NCI-H146 treated with DMSO at 0.1 percent for 48 hours (cell line): ENCODE measurements at regions not wholly inside any gene's neighbourhood (a gene's known extent, or its start where the extent isn't known, plus 50 kb on each side); places are given as distances from the start of the nearest gene placed in this dataset.
"Not testable (repeated sequence)": the region's sequence is repeated elsewhere in the genome, so short reads cannot be mapped to it uniquely, and the experiment has no call there.

Experiments
- DNase-seq: peaks from one replicate; lab custom pipeline; 2025; ENCODE audit not compliant: unreplicated experiment; lab: John Stamatoyannopoulos, UW

DNA sequence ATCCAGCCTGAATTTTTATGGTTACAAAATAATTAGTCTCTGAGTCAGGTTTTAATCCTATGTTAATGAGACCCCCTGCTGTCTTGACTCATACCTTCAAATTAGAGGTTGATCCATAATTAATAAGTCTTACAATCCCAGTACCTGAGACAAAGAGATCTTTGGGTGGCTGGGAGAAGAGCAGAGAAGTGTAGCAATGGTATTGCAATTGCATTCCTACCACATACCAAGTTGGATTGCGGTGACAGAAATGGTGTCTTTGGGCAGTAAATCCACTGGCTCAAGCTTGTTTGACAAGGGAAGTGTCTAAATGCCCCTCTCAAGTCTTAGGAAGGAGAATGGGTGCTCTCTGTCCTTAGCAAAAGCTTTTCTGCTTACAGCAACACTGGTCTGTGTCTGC lies 150.4 kb downstream of the BTBD3 start:
- DNase-seq: no peak

DNA sequence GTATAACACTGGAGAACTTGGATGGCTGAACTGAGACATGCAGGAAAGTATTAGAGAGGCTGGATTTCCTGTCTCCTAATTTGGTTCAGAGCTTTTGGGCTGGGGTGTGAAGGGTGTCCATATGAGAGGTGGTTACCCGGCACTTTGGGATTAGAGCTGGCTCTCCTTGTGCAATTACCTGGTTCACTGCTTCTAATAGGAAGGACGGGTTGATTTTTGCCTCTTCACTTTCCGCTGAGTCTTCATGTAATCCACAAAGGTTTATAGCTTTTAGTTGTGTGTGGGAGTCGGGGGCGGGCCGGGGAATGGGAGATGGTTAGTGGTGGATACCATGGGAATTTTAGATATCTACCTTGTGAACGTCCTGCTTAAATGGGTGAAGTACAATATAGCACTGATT lies 151.5 kb downstream of the BTBD3 start:
- no peak for DNase-seq

DNA sequence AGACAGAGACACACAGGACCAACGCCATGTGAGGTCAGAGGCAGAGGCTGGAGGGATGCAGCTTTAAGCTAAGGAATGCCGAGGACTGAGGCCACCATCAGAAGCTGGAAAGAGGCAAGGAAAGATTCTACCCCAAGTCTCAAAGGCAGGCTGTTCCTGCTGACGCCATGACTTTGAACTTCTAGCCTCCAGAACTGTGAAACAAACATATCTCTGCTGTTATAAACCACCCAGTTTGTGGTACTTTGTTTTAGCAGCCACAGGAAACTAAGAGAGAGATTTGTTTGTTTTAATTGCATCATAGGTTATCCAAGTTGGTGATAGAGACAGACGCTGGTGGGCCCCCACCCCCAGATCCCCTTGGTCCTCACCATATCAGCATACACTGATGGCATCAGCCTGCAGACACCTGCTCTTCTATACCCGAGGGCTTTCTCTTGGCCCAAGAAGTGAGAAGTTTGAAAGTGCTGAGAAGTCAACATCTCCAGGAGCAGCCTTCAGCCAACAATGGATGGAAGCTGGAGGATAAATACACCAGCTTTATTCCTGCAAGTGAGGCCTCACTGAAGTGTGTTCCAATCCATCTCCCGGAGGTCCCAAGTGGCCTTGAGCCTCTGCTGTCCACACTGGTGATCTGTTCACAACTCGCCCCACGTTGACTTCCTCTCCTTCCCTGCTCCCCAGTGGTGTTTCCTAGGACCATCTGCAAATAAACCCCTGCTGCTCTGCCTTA lies 154.7 kb downstream of the BTBD3 start:
- DNase-seq: no peak

DNA sequence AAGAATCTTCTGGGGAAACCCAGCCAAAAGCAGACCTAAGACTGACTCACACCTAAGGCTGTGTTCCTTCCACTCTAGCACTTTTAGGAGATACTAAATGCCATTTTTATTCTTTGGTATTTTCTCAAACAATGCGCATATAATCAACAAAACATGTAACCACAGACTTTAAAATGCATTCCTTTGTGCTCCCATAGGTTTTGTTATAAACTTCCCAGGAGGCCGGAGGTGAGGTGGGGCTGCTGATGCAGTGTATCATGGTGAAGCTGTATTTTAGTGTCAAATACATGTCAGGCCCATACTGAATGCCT lies 155.2 kb downstream of the BTBD3 start:
- DNase-seq: no peak

DNA sequence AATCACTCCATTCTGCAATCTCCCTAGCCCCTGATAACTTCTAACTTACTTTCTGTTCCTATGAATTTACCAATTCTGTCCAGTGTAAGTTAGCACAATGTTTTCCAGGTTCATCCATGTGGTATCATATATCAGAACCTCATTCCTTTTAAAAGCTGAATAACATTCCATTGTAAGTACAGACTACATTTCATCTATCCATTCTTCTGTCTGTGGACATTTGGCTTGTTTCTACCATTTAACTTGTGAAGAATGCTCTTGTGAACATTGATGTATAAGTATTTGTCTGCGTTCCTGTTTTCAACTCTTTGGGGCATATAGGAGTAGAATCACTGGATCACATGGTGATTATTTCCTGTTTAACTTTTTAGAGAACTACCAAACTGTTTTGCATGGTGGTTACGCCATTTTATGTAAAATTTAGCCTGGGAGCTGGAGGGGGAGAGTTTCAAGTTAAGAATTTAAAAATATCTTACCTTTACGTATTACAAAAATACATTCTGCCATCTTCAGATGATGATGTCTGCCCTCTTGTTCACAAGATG lies 156.5 kb downstream of the BTBD3 start:
- DNase-seq: no peak

DNA sequence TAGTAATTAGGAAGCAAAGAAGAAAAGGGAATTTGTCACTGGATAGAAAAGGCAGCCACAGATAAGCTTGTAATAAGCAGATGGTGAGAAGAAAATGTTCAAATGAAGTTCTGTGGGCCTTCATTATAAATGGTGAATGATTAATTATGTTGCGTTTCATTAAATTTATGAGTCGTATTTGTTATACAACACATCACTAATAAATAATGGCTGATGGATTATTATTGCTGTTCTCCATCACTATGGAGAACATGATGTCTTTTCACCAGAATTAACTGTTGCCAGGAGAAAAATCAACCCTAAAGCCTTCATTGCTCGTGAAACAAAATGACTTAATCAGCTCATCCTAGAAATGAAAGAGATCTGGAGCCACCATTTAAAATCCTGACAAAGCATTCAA lies 158.5 kb downstream of the BTBD3 start:
- DNase-seq: no peak

DNA sequence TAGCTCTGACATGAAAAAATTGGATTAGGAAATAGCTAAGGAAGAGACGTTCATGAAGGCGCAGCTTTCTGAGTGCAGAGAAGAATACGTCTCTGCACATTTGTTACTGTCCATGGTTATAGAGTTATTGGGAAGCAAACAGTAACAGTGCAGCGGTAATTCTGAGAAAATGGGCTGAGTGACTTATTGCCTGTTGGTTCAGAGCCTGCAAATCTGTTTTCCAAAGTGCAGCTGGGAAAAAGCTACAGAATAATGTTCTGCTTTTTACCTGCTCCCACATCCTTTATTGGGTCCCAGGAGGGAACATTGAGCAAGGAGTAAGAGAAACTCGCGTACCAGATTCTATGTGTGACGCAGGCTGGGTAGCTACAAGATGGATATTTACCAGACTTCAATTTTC lies 160.2 kb downstream of the BTBD3 start:
- no peak for DNase-seq

DNA sequence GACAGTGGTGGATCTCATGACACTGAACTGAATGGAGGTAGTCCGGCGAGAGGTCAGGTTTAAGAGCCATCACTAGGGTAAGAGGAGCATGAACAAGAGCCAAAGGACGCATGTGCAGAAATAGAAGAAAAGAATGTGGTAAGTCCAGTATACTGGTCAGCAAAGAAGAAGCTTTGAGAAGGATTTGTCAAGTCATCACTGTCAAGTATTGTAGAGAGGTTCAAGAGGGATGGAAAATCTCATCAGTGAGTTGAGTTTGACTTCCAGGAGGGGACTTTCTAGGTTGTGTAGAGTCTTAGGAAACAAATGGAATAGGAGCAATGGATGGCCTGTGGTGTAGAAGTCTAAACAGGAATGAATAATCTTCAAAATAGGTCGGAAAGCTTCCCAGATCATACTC lies 161.8 kb downstream of the BTBD3 start:
- no peak for DNase-seq

DNA sequence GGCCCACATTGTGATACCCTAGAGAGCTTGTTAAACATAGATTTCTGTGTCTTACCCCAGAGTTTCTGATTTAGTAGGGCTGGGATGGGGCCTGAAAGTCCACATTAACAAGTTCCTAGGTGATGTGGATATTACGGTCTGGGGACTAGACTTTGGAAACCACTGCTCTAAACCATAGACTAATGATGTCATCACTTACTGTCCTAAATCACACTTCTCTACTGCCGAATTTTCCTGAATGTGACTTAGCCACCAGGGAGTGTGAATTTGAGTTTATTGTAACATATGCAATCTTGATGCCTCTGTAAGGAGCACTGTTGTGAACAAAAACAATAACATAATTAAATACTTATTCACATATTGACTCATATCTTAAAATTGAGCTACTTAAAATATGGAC lies 165.6 kb downstream of the BTBD3 start:
- DNase-seq: no peak

DNA sequence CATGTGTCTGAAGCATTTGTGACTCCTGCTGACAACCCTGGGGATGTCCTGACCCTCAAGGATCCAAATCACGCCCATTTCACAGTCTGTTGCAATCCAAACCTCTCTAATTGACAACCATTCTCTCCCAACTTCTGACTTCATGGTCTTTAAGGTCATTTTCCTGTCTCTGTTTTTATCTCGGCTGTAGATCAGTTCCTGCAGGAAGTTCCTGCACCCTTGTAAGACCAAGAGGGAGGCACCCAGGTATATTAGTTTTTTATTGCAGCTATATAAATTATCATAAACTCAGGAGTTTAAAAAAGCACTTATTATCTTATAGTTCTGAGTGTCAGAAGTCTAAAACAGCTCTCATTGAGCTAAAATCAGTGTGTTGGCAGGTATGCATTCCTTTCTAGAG lies 166.8 kb downstream of the BTBD3 start:
- no peak for DNase-seq

DNA sequence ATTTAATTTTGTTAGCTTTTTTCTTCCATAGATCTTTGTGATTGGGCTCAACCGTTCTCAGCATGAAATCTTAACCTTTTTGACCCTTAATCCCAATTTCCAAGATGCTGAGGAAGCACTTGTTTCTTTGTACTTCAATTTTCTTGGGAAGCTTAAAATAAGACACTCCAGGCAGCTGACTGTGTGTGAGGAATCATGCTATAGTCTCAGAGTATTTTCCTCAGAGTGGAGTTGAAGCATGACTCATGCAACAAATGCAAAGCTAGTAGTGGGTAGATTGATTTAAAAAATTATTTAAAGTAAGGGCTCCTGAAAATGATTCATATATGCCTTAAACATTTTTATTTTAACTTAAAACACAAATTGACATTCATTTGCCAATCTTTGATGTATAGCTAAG lies 168.7 kb downstream of the BTBD3 start:
- no peak for DNase-seq

DNA sequence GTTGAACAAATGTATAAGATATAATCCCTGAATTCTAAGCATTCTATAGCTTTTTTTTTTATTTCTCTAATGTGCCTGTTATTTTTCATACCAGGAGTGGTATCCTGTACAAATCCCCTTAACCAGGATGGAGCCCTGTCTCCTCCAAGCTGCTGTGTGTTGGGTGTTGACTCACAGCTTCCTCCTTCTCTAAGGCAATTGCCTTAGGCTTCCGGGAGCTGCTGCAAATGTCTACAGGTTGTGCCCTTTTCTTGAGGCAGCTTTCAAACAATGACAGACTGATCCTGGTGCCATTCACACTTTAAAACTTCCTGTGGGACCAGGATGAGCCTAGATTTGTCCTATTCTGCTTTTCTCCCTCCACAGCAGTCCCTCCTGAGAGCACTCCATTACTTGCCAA lies 173.2 kb downstream of the BTBD3 start:
- DNase-seq: no peak

DNA sequence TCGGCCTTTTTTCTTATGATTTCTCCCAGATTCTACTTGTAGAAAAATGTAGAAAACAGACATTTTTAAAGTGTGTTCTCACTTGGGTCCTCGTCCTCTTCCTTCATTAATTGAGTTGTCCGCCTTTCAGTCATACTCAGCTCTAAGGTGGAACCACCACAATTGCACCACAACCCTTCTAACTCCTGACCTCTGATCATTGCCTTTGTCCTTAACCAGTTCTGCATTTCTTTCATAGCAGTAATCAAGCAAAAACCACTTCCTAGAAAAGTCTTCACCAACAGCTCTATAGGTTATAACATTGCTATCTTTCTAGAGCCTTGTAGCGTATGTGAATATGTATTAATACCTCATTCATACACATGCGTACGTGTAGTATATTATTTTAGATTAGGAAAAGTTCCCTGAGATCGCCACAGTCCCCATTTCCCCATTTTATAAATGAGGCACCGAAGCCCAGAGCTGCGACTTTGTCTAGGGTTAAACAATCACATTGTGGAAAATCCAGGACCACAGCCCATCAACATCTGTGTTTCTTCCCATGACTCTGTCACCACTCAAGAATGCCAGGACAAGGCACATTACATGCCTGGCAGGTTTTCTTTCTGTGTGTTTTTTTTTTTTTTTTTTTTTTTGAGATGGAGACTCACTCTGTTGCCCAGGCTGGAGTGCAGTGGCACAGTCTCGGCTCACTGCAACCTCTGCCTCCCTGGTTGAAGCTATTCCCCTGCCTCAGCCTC lies 175.5 kb downstream of the BTBD3 start:
- DNase-seq: no peak

DNA sequence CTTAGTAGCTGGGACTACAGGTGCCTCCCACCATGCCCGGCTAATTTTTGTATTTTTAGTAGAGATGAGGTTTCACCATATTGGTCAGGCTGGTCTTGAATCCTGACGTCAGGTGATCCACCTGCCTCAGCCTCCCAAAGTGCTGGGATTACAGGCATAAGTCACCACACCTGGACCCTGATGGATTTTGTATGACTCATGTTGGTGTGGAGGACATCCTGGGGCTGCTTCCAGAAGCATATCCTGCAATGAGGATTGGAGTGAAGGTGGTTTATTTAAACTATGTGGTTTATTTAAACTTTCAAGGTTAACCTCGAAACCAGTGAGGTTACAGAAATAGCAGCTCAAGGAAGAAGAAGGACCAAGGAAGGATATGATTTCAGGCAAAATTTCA lies 176.1 kb downstream of the BTBD3 start:
- not testable (repeated sequence) for DNase-seq

DNA sequence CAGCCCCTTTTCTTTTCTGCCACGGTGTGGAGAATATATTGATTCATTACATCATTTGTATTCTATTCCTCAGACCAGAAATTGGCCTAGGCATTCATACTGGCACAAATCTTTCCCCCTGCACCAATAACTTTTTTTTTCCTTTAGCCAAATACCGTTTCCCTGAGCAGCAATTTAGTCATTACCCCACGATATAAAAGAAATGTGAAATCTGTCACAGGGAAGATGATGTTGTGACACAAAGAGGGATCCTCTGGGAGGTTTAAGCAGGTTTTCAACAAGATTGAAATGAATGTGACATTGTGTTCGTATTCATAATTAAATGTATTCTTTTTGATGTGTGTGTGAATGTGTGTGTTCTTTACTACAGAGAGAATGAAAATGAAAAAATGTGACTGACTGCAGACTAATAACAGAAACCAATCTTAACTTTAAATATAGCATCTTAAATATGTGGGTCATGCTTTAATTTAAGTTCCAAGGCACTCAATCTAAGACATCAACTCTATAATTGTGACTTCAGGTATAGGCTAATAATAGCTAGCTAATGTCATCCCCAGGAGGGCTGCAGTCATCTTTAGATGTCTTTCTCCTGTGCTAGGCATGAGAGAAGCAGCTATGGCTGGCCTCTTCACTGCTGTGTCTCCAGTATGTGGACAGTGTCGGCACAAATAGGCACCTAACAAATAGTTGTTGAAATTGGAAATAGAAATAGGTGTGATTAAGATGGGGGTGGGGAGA lies 177.7 kb downstream of the BTBD3 start:
- DNase-seq: no peak

DNA sequence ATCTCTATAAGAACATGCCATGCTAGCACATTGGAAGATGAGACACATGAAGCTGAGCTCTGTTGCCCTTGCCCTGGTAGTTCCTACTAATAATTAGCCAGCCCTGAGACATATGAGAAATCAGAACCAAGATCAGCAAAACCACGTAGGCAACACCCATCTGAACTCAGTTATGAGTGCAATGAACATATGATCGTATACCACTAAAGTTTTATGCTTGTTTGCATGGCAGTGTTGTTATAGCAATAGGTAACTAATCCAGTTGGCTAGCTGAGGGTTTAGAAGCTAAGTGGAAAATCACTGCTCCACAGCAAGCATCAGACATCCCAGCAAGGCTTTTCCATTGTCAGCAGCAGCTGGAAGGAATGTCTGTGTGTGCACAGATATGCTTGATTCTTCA lies 180.7 kb downstream of the BTBD3 start:
- DNase-seq: no peak

DNA sequence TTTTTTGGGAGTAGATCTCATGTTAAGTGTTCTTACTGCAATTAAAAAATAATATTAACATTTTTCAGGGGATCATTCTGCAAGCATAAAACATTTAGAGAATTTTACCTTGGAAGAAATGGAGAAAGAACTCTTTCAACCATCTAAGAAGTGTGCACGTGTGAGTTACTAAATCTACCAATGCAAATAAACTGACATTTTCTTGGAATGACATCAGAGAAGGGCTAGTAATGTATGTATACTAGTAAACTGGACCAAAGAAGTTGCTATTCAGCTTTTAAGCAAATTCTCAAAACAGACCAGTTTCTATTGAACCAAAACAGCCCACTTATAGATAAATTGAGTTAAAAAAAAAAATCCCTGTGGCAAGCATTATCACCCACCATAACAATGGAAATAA lies 191.2 kb downstream of the BTBD3 start:
- no peak for DNase-seq

DNA sequence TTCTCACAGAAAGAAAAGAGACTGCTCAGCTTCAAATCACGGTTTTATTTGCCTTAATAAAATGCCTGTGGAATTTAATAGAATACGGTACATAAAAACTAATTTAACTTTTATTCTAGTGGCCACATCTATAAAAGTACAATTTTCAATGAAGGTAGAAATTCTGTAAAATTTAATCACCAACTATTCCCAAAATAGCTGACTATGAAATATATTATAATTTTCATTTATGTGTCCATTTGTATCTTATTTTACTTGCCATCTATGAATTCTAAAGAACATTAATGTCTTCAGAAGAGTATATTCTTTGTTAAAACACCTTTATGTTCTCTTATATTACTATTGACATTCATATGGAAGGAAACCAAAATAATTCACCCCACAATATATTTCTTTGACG lies 192.6 kb downstream of the BTBD3 start:
- no peak for DNase-seq

DNA sequence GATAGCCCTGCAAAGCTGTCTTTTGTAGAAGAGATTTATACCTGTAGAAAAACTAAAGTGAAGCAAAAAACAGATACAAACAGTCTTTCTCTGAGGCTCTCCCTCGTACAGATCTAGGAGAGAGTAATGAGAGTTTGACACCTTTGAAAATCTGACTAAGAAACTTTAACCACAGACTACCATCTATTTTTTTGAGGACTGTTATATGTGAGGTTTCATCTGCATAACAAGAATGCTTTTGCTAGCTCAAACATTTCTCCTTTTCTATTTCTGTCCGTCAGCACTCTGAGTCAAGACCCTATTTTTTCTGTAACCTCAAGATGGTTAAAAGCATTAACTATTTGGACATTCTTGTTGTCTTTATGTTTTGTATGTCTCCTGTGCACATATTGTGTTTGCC lies 193.0 kb downstream of the BTBD3 start:
- DNase-seq: no peak

DNA sequence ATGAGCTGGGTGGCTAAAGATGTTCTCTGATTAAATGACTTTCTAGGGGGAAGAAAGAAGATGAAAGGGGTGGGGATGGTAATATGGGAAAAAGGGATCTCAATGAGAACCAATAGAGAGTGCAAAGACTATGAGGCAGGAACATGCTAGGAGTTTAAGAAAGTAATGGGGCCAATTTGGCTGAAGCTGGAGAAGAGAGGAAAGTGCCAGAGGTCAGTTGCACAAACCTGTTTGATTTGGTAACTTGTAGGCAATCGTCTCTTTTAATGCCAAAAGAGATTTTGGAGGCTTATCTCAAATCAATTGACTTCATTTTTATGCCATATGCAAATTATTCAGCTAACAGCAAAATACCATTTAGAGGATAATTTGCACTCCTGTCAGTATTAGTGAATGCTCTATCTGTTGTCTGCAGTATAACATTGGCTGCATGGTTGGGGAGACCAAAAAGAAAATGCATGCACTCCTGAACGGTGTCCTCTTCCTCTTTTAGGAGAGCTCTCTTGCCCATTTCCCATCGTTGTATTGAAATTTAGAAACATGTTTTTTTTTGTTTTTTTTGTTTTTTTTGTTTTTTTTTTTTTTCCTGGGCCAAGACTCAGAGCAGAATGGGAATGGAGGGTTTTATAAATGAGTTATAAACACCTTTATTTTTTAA lies 193.9 kb downstream of the BTBD3 start:
- no peak for DNase-seq

DNA sequence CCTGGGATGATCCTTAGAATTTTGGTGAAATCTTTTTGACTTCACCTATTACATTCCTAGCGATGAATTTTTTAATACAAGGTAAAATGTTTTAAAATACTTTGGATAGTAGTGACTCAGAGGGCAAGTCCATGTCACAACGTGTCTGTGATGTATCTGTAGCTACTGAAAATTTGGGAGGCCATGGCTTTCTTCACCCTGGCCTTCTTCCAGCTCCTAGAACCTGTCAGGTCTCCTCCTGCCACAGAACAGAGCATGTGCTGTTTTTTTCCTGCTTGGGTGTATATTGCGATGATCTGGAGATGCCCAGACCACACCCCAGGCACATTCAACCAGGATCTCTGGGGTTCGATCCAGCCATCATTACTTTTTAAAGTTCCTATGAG lies 194.4 kb downstream of the BTBD3 start:
- DNase-seq: no peak

DNA sequence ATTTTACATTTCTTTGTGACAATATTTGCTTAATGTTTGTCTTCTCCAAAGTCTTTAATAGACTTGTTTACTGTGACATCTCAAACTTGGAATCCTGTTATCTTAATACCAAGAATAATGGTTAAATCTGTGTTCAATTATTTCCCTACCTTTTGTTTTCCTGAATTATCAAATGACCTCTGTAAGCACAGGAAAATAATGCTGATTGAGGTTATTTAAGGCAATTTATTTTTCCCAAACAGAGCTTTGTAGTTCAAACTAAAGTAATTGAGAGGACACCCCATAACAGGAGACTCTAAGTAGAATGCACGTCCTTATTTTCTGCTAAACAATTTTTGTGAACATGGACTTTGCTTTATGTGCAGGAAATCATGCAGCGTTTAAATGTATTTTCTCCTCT lies 195.0 kb downstream of the BTBD3 start:
- DNase-seq: no peak
